A673 (cell line): ENCODE measurements at regions not wholly inside any gene's neighbourhood (a gene's known extent, or its start where the extent isn't known, plus 50 kb on each side); places are given as distances from the start of the nearest gene placed in this dataset.
"Not testable (repeated sequence)": the region's sequence is repeated elsewhere in the genome, so short reads cannot be mapped to it uniquely, and the experiment has no call there.

Experiments used
- BruUV-seq: library from RNA; stranded (reverse); fragments of 400-500 nt; replicated peaks from 2 replicates; lab custom pipeline; 2021; lab: Mats Ljungman, UMichigan
- CTCF ChIA-PET: fragments of 300-600 bp; sonication (Branson Sonifier 250); formaldehyde crosslinking; loops from one replicate; lab custom pipeline; 2022; ENCODE audit warnings: antibody characterized with exemption; lab: Charles Lee
- POLR2A ChIA-PET: fragments of 300-600 bp; sonication (Branson Sonifier 250); formaldehyde crosslinking; loops from one replicate; lab custom pipeline; 2022; ENCODE audit warnings: antibody characterized with exemption; ENCODE audit not compliant: low non-redundant PET; lab: Charles Lee
- DNase-seq: peaks from one replicate; pipeline ENCODE4 v3.0.0-alpha.2; 2015; ENCODE audit warnings: low spot score
- H3K27ac ChIP-seq: fragments of 200-600 bp; sonication (generic); 2 replicates; pipeline ENCODE4 v1.5.1; 2016; ENCODE audit warnings: mixed run types, low read depth, mild to moderate bottlenecking, mixed read lengths, antibody characterized with exemption, low read length; ENCODE audit not compliant: poor library complexity, severe bottlenecking
- H3K27me3 ChIP-seq: fragments of 200-600 bp; sonication (generic); replicated peaks from 2 replicates; pipeline ENCODE4 v1.6.1; 2017; ENCODE audit warnings: mixed run types, low read depth, mild to moderate bottlenecking, mixed read lengths, antibody characterized with exemption, low read length; ENCODE audit not compliant: insufficient read depth, poor library complexity
- H3K36me3 ChIP-seq: fragments of 200-600 bp; sonication (generic); 2 replicates; pipeline ENCODE4 v1.6.1; 2016; ENCODE audit warnings: mixed run types, mild to moderate bottlenecking, mixed read lengths, antibody characterized with exemption, low read length; ENCODE audit not compliant: insufficient read depth, poor library complexity, severe bottlenecking
- H3K4me1 ChIP-seq: fragments of 200-600 bp; sonication (generic); 2 replicates; pipeline ENCODE4 v1.6.1; 2017; ENCODE audit warnings: mixed run types, mild to moderate bottlenecking, mixed read lengths, antibody characterized with exemption, low read length; ENCODE audit not compliant: insufficient read depth, poor library complexity, severe bottlenecking
- H3K4me3 ChIP-seq: fragments of 200-600 bp; sonication (generic); 2 replicates; pipeline ENCODE4 v1.5.1; 2016; ENCODE audit warnings: low read depth, mixed run types, mild to moderate bottlenecking, mixed read lengths, low read length; ENCODE audit not compliant: poor library complexity, severe bottlenecking
- H3K9me3 ChIP-seq: fragments of 200-600 bp; sonication (generic); 2 replicates; pipeline ENCODE4 v1.6.1; 2016; ENCODE audit warnings: mixed run types, low read depth, mild to moderate bottlenecking, mixed read lengths, antibody characterized with exemption, low read length; ENCODE audit not compliant: poor library complexity, severe bottlenecking
- CTCF ChIP-seq: fragments of 300-800, 200-600 bp; sonication (generic); conservative IDR thresholded peaks from 2 replicates; pipeline ENCODE4 v1.5.1; 2017; ENCODE audit warnings: low read depth, mild to moderate bottlenecking, antibody characterized with exemption, low read length, moderate library complexity, mixed read lengths
- EZH2 ChIP-seq: fragments of 200-600 bp; sonication (generic); IDR thresholded peaks from 2 replicates; pipeline ENCODE4 v1.6.1; 2017; ENCODE audit warnings: borderline replicate concordance, low read depth, mild to moderate bottlenecking, mixed read lengths, antibody characterized with exemption, low read length; ENCODE audit not compliant: poor library complexity, severe bottlenecking
- intact Hi-C: fragments of 100-400 bp; cut with micrococcal nuclease; formaldehyde crosslinking; loops from one replicate; pipeline ENCODE4 v1.10.0; 2022; ENCODE audit not compliant: unreplicated experiment

- Histone ChIP-seq H3K9me3 (no peaks in the 10 kb centered on the region), H3K4me3 (no peak overlapping the region), H3K27me3 (no peaks in the 10 kb centered on the region), H3K36me3 (no peaks in the 10 kb centered on the region), H3K27ac (no peak overlapping the region), H3K4me1 (no peaks in the 10 kb centered on the region)
- DNase-seq, result no peak
- no peak for TF ChIP-seq CTCF
- no peak for TF ChIP-seq EZH2
- CTCF ChIA-PET, result no interaction called here
- no TSS peak for BruUV-seq
- POLR2A ChIA-PET, result no interaction called here
- intact Hi-C loops, result no loop called here
These were observed 465.5 kb downstream of the PDZRN4 start for GRCh38 chr12:41653386-41654326.

GRCh38 chr12:41652981-41653380, 464.9 kb downstream of the PDZRN4 start:
- no peak for DNase-seq
- ChIA-PET POLR2A (no interaction called here), CTCF (no interaction called here)
- H3K4me3 ChIP-seq, result no peak overlapping the region
- H3K9me3 ChIP-seq, result no peaks in the 10 kb centered on the region
- no TSS peak for BruUV-seq
- H3K4me1 ChIP-seq, result no peaks in the 10 kb centered on the region
- no peak overlapping the region for H3K27ac ChIP-seq
- TF ChIP-seq CTCF, result no peak
- no peak for TF ChIP-seq EZH2
- H3K27me3 ChIP-seq, result no peaks in the 10 kb centered on the region
- intact Hi-C loops, result no loop called here
- no peaks in the 10 kb centered on the region for H3K36me3 ChIP-seq

GRCh38 chr12:41645624-41646023, 457.5 kb downstream of the PDZRN4 start:
- TF ChIP-seq CTCF, result no peak
- DNase-seq, result no peak
- Histone ChIP-seq H3K27ac (no peak overlapping the region), H3K36me3 (no peaks in the 10 kb centered on the region), H3K4me1 (no peaks in the 10 kb centered on the region), H3K27me3 (no peaks in the 10 kb centered on the region), H3K4me3 (no peak overlapping the region), H3K9me3 (no peaks in the 10 kb centered on the region)
- no TSS peak for BruUV-seq
- POLR2A ChIA-PET, result no interaction called here
- CTCF ChIA-PET, result no interaction called here
- intact Hi-C loops, result no loop called here

- H3K9me3 ChIP-seq, DNase-seq, POLR2A ChIA-PET, intact Hi-C loops, H3K27ac ChIP-seq, CTCF ChIA-PET, BruUV-seq, H3K4me3 ChIP-seq, H3K27me3 ChIP-seq, H3K36me3 ChIP-seq, H3K4me1 ChIP-seq: not testable (repeated sequence)
These were observed 454.7 kb downstream of the PDZRN4 start for GRCh38 chr12:41642808-41643207.
